ENCODE measurements at regions not wholly inside any gene's neighbourhood (a gene's known extent, or its start where the extent isn't known, plus 50 kb on each side); places are given as distances from the start of the nearest gene placed in this dataset.
"Not testable (repeated sequence)": the region's sequence is repeated elsewhere in the genome, so short reads cannot be mapped to it uniquely, and the experiment has no call there.

- DNase-seq, result no peak
Observed at GRCh38 chr17:63267846-63268245, 178.3 kb downstream of the CYB561 start.

GRCh38 chr17:63268827-63269226 lies 177.3 kb downstream of the CYB561 start:
- no peak for DNase-seq

GRCh38 chr17:63270610-63271009 lies 175.5 kb downstream of the CYB561 start:
- DNase-seq, result no peak

- no peak for DNase-seq
Observed at GRCh38 chr17:63274146-63274545, 172.0 kb downstream of the CYB561 start.

GRCh38 chr17:63275318-63275970 lies 170.7 kb downstream of the CYB561 start:
- no peak for DNase-seq

- DNase-seq, result no peak
Observed at GRCh38 chr17:63275971-63276745, 169.9 kb downstream of the CYB561 start.

- DNase-seq, result no peak
Observed at GRCh38 chr17:63276821-63277220, 169.3 kb downstream of the CYB561 start.

- no peak for DNase-seq
Observed at GRCh38 chr17:63277629-63278028, 168.5 kb downstream of the CYB561 start.

GRCh38 chr17:63278728-63279442 lies 167.2 kb downstream of the CYB561 start:
- no peak for DNase-seq

- no peak for DNase-seq
Observed at GRCh38 chr17:63279498-63280230, 166.4 kb downstream of the CYB561 start.

- DNase-seq, result no peak
Observed at GRCh38 chr17:63282455-63282854, 163.7 kb downstream of the CYB561 start.

GRCh38 chr17:63285551-63285950 lies 160.6 kb downstream of the CYB561 start:
- no peak for DNase-seq

GRCh38 chr17:63286254-63286653 lies 159.9 kb downstream of the CYB561 start:
- no peak for DNase-seq

GRCh38 chr17:63287006-63287405 lies 159.1 kb downstream of the CYB561 start:
- DNase-seq, result not testable (repeated sequence)

- no peak for DNase-seq
Observed at GRCh38 chr17:63289931-63290330, 156.2 kb downstream of the CYB561 start.

- DNase-seq, result no peak
Observed at GRCh38 chr17:63290351-63290750, 155.8 kb downstream of the CYB561 start.

GRCh38 chr17:63290784-63291183 lies 155.3 kb downstream of the CYB561 start:
- no peak for DNase-seq

- DNase-seq, result no peak
Observed at GRCh38 chr17:63291258-63291657, 154.8 kb downstream of the CYB561 start.

- DNase-seq, result no peak
Observed at GRCh38 chr17:63292421-63292820, 153.7 kb downstream of the CYB561 start.

- DNase-seq, result no peak
Observed at GRCh38 chr17:63293323-63294075, 152.6 kb downstream of the CYB561 start.

GRCh38 chr17:63294776-63295175 lies 151.3 kb downstream of the CYB561 start:
- no peak for DNase-seq

- no peak for DNase-seq
Observed at GRCh38 chr17:63295288-63295687, 150.8 kb downstream of the CYB561 start.
